SK-N-SH treated with all-trans-retinoic acid at 6 μM for 48 hours (cell line): ENCODE measurements at regions not wholly inside any gene's neighbourhood (a gene's known extent, or its start where the extent isn't known, plus 50 kb on each side); places are given as distances from the start of the nearest gene placed in this dataset.

Source experiments
- ATAC-seq: fragments of 200-7000 bp; cut with Tn5 transposase; 3 replicates; pipeline ENCODE4 v1.9.1; 2020; ENCODE audit warnings: mild to moderate bottlenecking, moderate library complexity
- ARNTL ChIP-seq: fragments of 450-650 bp; formaldehyde crosslinking; IDR thresholded peaks from 2 replicates; pipeline ENCODE4 v1.5.0; 2020; ENCODE audit warnings: low read depth, mild to moderate bottlenecking, moderate library complexity, borderline replicate concordance
- BACH2 ChIP-seq: fragments of 250-450 bp; sonication (Bioruptor Pico); IDR thresholded peaks from 2 replicates; pipeline ENCODE4 v1.9.0; 2021; ENCODE audit warnings: mild to moderate bottlenecking, borderline replicate concordance
- CREB5 ChIP-seq: fragments of 250-450 bp; sonication (Bioruptor Pico); IDR thresholded peaks from 2 replicates; pipeline ENCODE4 v1.5.1; 2020; ENCODE audit warnings: low read depth, mild to moderate bottlenecking, moderate library complexity
- CSDC2 ChIP-seq: fragments of 250-450 bp; sonication (Bioruptor Pico); IDR thresholded peaks from 2 replicates; pipeline ENCODE4 v1.5.0; 2020; ENCODE audit warnings: mild to moderate bottlenecking, moderate library complexity
- CSRNP3 ChIP-seq: fragments of 250-450 bp; sonication (Bioruptor Pico); IDR thresholded peaks from 2 replicates; pipeline ENCODE4 v1.5.1; 2021; ENCODE audit warnings: mild to moderate bottlenecking, moderate library complexity
- ESRRG ChIP-seq: fragments of 250-450 bp; sonication (Bioruptor Pico); IDR thresholded peaks from 2 replicates; pipeline ENCODE4 v1.6.1; 2021; ENCODE audit warnings: mild to moderate bottlenecking
- OSR1 ChIP-seq: fragments of 250-450 bp; sonication (Bioruptor Pico); IDR thresholded peaks from 2 replicates; pipeline ENCODE4 v1.8.0; 2022; ENCODE audit warnings: moderate library complexity, mild to moderate bottlenecking, inconsistent platforms
- POU6F1 ChIP-seq: fragments of 250-450 bp; sonication (Bioruptor Pico); IDR thresholded peaks from 2 replicates; pipeline ENCODE4 v1.8.0; 2021; ENCODE audit warnings: low read depth, mild to moderate bottlenecking, moderate library complexity, borderline replicate concordance
- PPARA ChIP-seq: fragments of 250-450 bp; sonication (Bioruptor Pico); IDR thresholded peaks from 2 replicates; pipeline ENCODE4 v1.5.0; 2020; ENCODE audit warnings: mild to moderate bottlenecking, borderline replicate concordance
- RARB ChIP-seq: fragments of 250-450 bp; sonication (Bioruptor Pico); IDR thresholded peaks from 2 replicates; pipeline ENCODE4 v1.8.0; 2021; ENCODE audit warnings: mild to moderate bottlenecking, moderate library complexity
- SNAI2 ChIP-seq: fragments of 250-450 bp; sonication (Bioruptor Pico); IDR thresholded peaks from 2 replicates; pipeline ENCODE4 v1.5.0; 2020; ENCODE audit warnings: mild to moderate bottlenecking, moderate library complexity
- TCF4 ChIP-seq: fragments of 250-450 bp; sonication (Bioruptor Pico); IDR thresholded peaks from 2 replicates; pipeline ENCODE4 v1.8.0; 2021; ENCODE audit warnings: mild to moderate bottlenecking, moderate library complexity, borderline replicate concordance
- TOX ChIP-seq: fragments of 250-450 bp; sonication (Bioruptor Pico); IDR thresholded peaks from 2 replicates; pipeline ENCODE4 v1.8.0; 2021; ENCODE audit warnings: mild to moderate bottlenecking, moderate library complexity, borderline replicate concordance
- TSHZ2 ChIP-seq: fragments of 250-450 bp; sonication (Bioruptor Pico); IDR thresholded peaks from 2 replicates; pipeline ENCODE4 v1.5.0; 2020; ENCODE audit warnings: mild to moderate bottlenecking, moderate library complexity
- ZC3H10 ChIP-seq: fragments of 250-450 bp; sonication (Bioruptor Pico); IDR thresholded peaks from 2 replicates; pipeline ENCODE4 v1.5.1; 2021; ENCODE audit warnings: mild to moderate bottlenecking, moderate library complexity
- ZFP3 ChIP-seq: fragments of 250-450 bp; sonication (Bioruptor Pico); IDR thresholded peaks from 2 replicates; pipeline ENCODE4 v1.5.0; 2020; ENCODE audit warnings: mild to moderate bottlenecking, moderate library complexity
- ZFP30 ChIP-seq: fragments of 450-650 bp; formaldehyde crosslinking; IDR thresholded peaks from 2 replicates; pipeline ENCODE4 v1.5.0; 2022; ENCODE audit warnings: mild to moderate bottlenecking, moderate library complexity
- ZNF565 ChIP-seq: fragments of 450-650 bp; formaldehyde crosslinking; conservative IDR thresholded peaks from 2 replicates; pipeline ENCODE4 v1.5.0; 2020; ENCODE audit warnings: low read depth, mild to moderate bottlenecking, moderate library complexity
- ZNF70 ChIP-seq: fragments of 450-650 bp; formaldehyde crosslinking; IDR thresholded peaks from 2 replicates; pipeline ENCODE4 v1.5.0; 2020; ENCODE audit warnings: mild to moderate bottlenecking, moderate library complexity
- ZNF8 ChIP-seq: fragments of 450-650 bp; formaldehyde crosslinking; IDR thresholded peaks from 2 replicates; pipeline ENCODE4 v1.5.0; 2020; ENCODE audit warnings: mild to moderate bottlenecking, moderate library complexity

- no peak for ATAC-seq
- TF ChIP-seq ZNF565 (no peak), ARNTL (CRISPR knock-in tag) (no peak), ZFP30 (CRISPR knock-in tag) (no peak), CSRNP3 (no peak), OSR1 (CRISPR knock-in tag) (no peak), ZNF8 (CRISPR knock-in tag) (no peak), PPARA (CRISPR knock-in tag) (no peak), ZFP3 (CRISPR knock-in tag) (no peak), RARB (no peak), TSHZ2 (no peak), SNAI2 (CRISPR knock-in tag) (no peak), ZNF70 (CRISPR knock-in tag) (no peak)
Measured at GRCh38 chr7:106979551-106980357, 64.8 kb upstream of the PRKAR2B start.

- TF ChIP-seq POU6F1 (no peak), TOX (CRISPR knock-in tag) (no peak), ZFP3 (CRISPR knock-in tag) (no peak), ZNF70 (CRISPR knock-in tag) (no peak), ESRRG (no peak), PPARA (CRISPR knock-in tag) (no peak), TCF4 (CRISPR knock-in tag) (no peak), ZFP30 (CRISPR knock-in tag) (no peak), RARB (no peak), SNAI2 (CRISPR knock-in tag) (no peak), ZC3H10 (CRISPR knock-in tag) (no peak), ZNF8 (CRISPR knock-in tag) (no peak), ZNF565 (no peak), CSDC2 (CRISPR knock-in tag) (no peak)
- TF ChIP-seq, all 23 proteins: peak for 0
- no peak for ATAC-seq
Measured at GRCh38 chr7:106980358-106980685, 64.2 kb upstream of the PRKAR2B start.

GRCh38 chr7:106982415-106982814 is 62.1 kb upstream of the PRKAR2B start:
- ATAC-seq = no peak
- TF ChIP-seq ZFP3 (CRISPR knock-in tag) (no peak), ESRRG (no peak), BACH2 (CRISPR knock-in tag) (no peak), OSR1 (CRISPR knock-in tag) (no peak), CREB5 (CRISPR knock-in tag) (no peak), CSDC2 (CRISPR knock-in tag) (no peak), TOX (CRISPR knock-in tag) (no peak), ZFP30 (CRISPR knock-in tag) (no peak), CSRNP3 (no peak), ZC3H10 (CRISPR knock-in tag) (no peak)
- TF ChIP-seq, all 23 proteins: peak for 0
